Endothelial cell (in vitro differentiated cells): ENCODE measurements at regions not wholly inside any gene's neighbourhood (a gene's known extent, or its start where the extent isn't known, plus 50 kb on each side); places are given as distances from the start of the nearest gene placed in this dataset.

Experiments
- DNase-seq: peaks from one replicate; pipeline ENCODE4 v3.0.0; 2021; ENCODE audit warnings: low spot score
- H3K27ac Mint-ChIP-seq: one replicate; pipeline ENCODE4 v1.8.0; 2021; ENCODE audit warnings: mixed read lengths, inconsistent platforms; ENCODE audit not compliant: unreplicated experiment
- H3K27me3 Mint-ChIP-seq: one replicate; pipeline ENCODE4 v1.8.0; 2021; ENCODE audit warnings: mild to moderate bottlenecking, moderate library complexity, mixed read lengths, inconsistent platforms; ENCODE audit not compliant: unreplicated experiment
- H3K36me3 Mint-ChIP-seq: one replicate; pipeline ENCODE4 v1.8.0; 2021; ENCODE audit warnings: mild to moderate bottlenecking, low read depth, mixed read lengths, inconsistent platforms; ENCODE audit not compliant: unreplicated experiment
- H3K4me1 Mint-ChIP-seq: one replicate; pipeline ENCODE4 v1.8.0; 2021; ENCODE audit warnings: mild to moderate bottlenecking, mixed read lengths, inconsistent platforms; ENCODE audit not compliant: unreplicated experiment
- H3K4me3 Mint-ChIP-seq: one replicate; pipeline ENCODE4 v1.8.0; 2021; ENCODE audit warnings: mild to moderate bottlenecking, mixed read lengths, inconsistent platforms; ENCODE audit not compliant: unreplicated experiment
- H3K9me3 Mint-ChIP-seq: one replicate; pipeline ENCODE4 v1.8.0; 2021; ENCODE audit warnings: mixed read lengths, inconsistent platforms; ENCODE audit not compliant: unreplicated experiment
- CTCF ChIP-seq: fragments of 200-600 bp; sonication (generic); IDR thresholded peaks from one replicate; pipeline ENCODE4 v1.5.0; 2021; ENCODE audit warnings: antibody characterized with exemption; ENCODE audit not compliant: unreplicated experiment

- Mint-ChIP-seq H3K27ac (no peak overlapping the region), H3K9me3 (no peaks in the 10 kb centered on the region)
These were observed 78.0 kb downstream of the ADRB2 start for GRCh38 chr5:148904440-148904839.

GRCh38 chr5:148905541-148905940 lies 79.1 kb downstream of the ADRB2 start:
- Mint-ChIP-seq H3K4me3 (no peak overlapping the region), H3K4me1 (peaks cover 11% of the 10 kb centered on the region), H3K27ac (no peak overlapping the region), H3K36me3 (no peaks in the 10 kb centered on the region), H3K9me3 (no peaks in the 10 kb centered on the region), H3K27me3 (no peaks in the 10 kb centered on the region)
- no peak for TF ChIP-seq CTCF
- DNase-seq, result no peak

More at GRCh38 chr5:148904440-148904839, 78.0 kb downstream of the ADRB2 start:
- no peak for TF ChIP-seq CTCF
- H3K4me1 Mint-ChIP-seq, result peaks cover 2% of the 10 kb centered on the region
- no peaks in the 10 kb centered on the region for H3K27me3 Mint-ChIP-seq
- H3K4me3 Mint-ChIP-seq, result no peak overlapping the region
- H3K36me3 Mint-ChIP-seq, result no peaks in the 10 kb centered on the region
- DNase-seq, result no peak

GRCh38 chr5:148906968-148907367 lies 80.6 kb downstream of the ADRB2 start:
- no peak overlapping the region for H3K27ac Mint-ChIP-seq
- peaks cover 11% of the 10 kb centered on the region for H3K4me1 Mint-ChIP-seq
- H3K4me3 Mint-ChIP-seq, result no peak overlapping the region
- no peaks in the 10 kb centered on the region for H3K27me3 Mint-ChIP-seq
- no peaks in the 10 kb centered on the region for H3K36me3 Mint-ChIP-seq
- no peak for TF ChIP-seq CTCF
- H3K9me3 Mint-ChIP-seq, result no peaks in the 10 kb centered on the region
- no peak for DNase-seq

- Mint-ChIP-seq H3K4me3 (no peak overlapping the region), H3K36me3 (no peaks in the 10 kb centered on the region), H3K27me3 (no peaks in the 10 kb centered on the region), H3K4me1 (peaks cover 11% of the 10 kb centered on the region), H3K9me3 (no peaks in the 10 kb centered on the region), H3K27ac (no peak overlapping the region)
- no peak for TF ChIP-seq CTCF
- DNase-seq, result no peak
These were observed 82.6 kb downstream of the ADRB2 start for GRCh38 chr5:148909040-148909439.

- peaks cover 11% of the 10 kb centered on the region for H3K4me1 Mint-ChIP-seq
- H3K4me3 Mint-ChIP-seq, result no peak overlapping the region
- no peak for DNase-seq
- no peaks in the 10 kb centered on the region for H3K36me3 Mint-ChIP-seq
- no peaks in the 10 kb centered on the region for H3K27me3 Mint-ChIP-seq
- no peaks in the 10 kb centered on the region for H3K9me3 Mint-ChIP-seq
- no peak for TF ChIP-seq CTCF
- no peak overlapping the region for H3K27ac Mint-ChIP-seq
These were observed 83.4 kb downstream of the ADRB2 start for GRCh38 chr5:148909766-148910165.
